AG04449 (cell line): ENCODE measurements at regions not wholly inside any gene's neighbourhood (a gene's known extent, or its start where the extent isn't known, plus 50 kb on each side); places are given as distances from the start of the nearest gene placed in this dataset.

Experiments used
- CTCF ChIA-PET: fragments of 350-600 bp; formaldehyde crosslinking; extraction: SDS; loops from one replicate; lab custom pipeline; 2021; ENCODE audit warnings: antibody characterized with exemption; lab: Yijun Ruan, JAX
- POLR2A ChIA-PET: fragments of 400-600, 350-600 bp; formaldehyde crosslinking; extraction: SDS; loops from one replicate; lab custom pipeline; 2020; ENCODE audit warnings: antibody characterized with exemption, inconsistent platforms; lab: Yijun Ruan, JAX
- DNase-seq: peaks from one replicate; pipeline ENCODE4 v3.0.0-alpha.2; 2010; ENCODE audit warnings: low read depth, low spot score
- H3K4me3 ChIP-seq: 2 replicates; pipeline ENCODE4 v1.5.1; 2011; ENCODE audit warnings: low read depth, mild to moderate bottlenecking, control low read depth, low read length
- TF ChIP-seq, protein P1 (sequence below): IDR thresholded peaks from one replicate; pipeline ENCODE4 v1.5.1; 2011; ENCODE audit warnings: mild to moderate bottlenecking, moderate library complexity, low read length, control low read depth, inconsistent platforms; ENCODE audit not compliant: insufficient read depth; ENCODE audit errors: missing control alignments

GRCh38 chr2:236738896-236739295 lies 169.3 kb downstream of the ACKR3 start:
- POLR2A ChIA-PET: no interaction called here
- H3K4me3 ChIP-seq: no peak overlapping the region
- no peak for DNase-seq
- CTCF ChIA-PET: no interaction called here
- TF ChIP-seq, protein P1, sequence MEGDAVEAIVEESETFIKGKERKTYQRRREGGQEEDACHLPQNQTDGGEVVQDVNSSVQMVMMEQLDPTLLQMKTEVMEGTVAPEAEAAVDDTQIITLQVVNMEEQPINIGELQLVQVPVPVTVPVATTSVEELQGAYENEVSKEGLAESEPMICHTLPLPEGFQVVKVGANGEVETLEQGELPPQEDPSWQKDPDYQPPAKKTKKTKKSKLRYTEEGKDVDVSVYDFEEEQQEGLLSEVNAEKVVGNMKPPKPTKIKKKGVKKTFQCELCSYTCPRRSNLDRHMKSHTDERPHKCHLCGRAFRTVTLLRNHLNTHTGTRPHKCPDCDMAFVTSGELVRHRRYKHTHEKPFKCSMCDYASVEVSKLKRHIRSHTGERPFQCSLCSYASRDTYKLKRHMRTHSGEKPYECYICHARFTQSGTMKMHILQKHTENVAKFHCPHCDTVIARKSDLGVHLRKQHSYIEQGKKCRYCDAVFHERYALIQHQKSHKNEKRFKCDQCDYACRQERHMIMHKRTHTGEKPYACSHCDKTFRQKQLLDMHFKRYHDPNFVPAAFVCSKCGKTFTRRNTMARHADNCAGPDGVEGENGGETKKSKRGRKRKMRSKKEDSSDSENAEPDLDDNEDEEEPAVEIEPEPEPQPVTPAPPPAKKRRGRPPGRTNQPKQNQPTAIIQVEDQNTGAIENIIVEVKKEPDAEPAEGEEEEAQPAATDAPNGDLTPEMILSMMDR: no peak

- H3K4me3 ChIP-seq: no peak overlapping the region
- TF ChIP-seq, protein P1: no peak
- no peak for DNase-seq
- CTCF ChIA-PET: no interaction called here
- POLR2A ChIA-PET: no interaction called here
Measured at GRCh38 chr2:236739663-236740062, 170.0 kb downstream of the ACKR3 start.

GRCh38 chr2:236740506-236740905 lies 170.9 kb downstream of the ACKR3 start:
- TF ChIP-seq, protein P1: no peak
- no peak overlapping the region for H3K4me3 ChIP-seq
- DNase-seq: no peak
- CTCF ChIA-PET: no interaction called here
- POLR2A ChIA-PET: no interaction called here

- DNase-seq: peak; percentile 79
- no peak overlapping the region for H3K4me3 ChIP-seq
- CTCF ChIA-PET: interaction anchor here (0.9 to 1.7 kb wide), 4 partner anchors 64 to 342 kb away, joined by 3 to 5 read pairs (median 4); no protein-coding TSS in a partner anchor
- POLR2A ChIA-PET: interaction anchor here (0.5 to 4.7 kb wide), 5 partner anchors 15 to 228 kb away, joined by 3 to 82 read pairs (median 4); no protein-coding TSS in a partner anchor
- TF ChIP-seq, protein P1: no peak
Measured at GRCh38 chr2:236743039-236743920, 173.7 kb downstream of the ACKR3 start.

DNA sequence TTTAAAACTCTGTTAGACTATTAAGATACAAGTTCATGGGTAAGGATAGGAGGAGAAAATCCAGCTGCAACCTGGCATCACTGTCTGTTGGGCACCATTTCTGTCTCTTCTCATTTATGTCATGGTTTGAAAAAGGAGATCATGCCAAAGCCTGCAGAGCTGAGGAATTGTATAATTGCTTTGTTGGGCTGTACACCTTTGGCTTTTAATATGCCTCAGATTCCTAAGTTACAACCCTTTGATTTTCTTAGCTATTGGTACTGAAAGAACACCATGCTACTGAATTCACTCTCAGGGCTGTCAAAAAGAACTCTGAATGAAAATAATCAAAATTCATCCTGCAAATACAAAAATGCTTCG lies 174.3 kb downstream of the ACKR3 start:
- no peak overlapping the region for H3K4me3 ChIP-seq
- ChIA-PET CTCF (interaction anchor here (0.7 to 1.3 kb wide), 4 partner anchors 64 to 318 kb away, joined by 3 to 5 read pairs (median 4); no protein-coding TSS in a partner anchor), POLR2A (interaction anchor here (1.3 to 4.7 kb wide), 2 partner anchors 25 to 101 kb away, joined by 7 to 82 read pairs; no protein-coding TSS in a partner anchor)
- TF ChIP-seq, protein P1: no peak
- DNase-seq: no peak

- DNase-seq: peak; percentile 92
- POLR2A ChIA-PET: interaction anchor here (0.9 to 4.7 kb wide), 4 partner anchors 25 to 133 kb away, joined by 3 to 82 read pairs (median 6); no protein-coding TSS in a partner anchor
- TF ChIP-seq, protein P1: no peak
- CTCF ChIA-PET: interaction anchor here (0.7 to 1.4 kb wide), 4 partner anchors 175 to 318 kb away, joined by 3 to 5 read pairs (median 4); partner anchors contain the start of gene ACKR3
- H3K4me3 ChIP-seq: no peak overlapping the region
Measured at GRCh38 chr2:236744281-236744705, 174.7 kb downstream of the ACKR3 start.
